ENCODE measurements at regions not wholly inside any gene's neighbourhood (a gene's known extent, or its start where the extent isn't known, plus 50 kb on each side); places are given as distances from the start of the nearest gene placed in this dataset.

GRCh38 chr20:52779125-52779524 lies 193.0 kb upstream of the TSHZ2 start:
- DNase-seq (ENCODE audit: low read depth in 2 of 2), result no peak

GRCh38 chr20:52777171-52777570 lies 195.0 kb upstream of the TSHZ2 start:
- no peak for DNase-seq (ENCODE audit: low read depth in 2 of 2)

- no peak for DNase-seq (ENCODE audit: low read depth in 2 of 2)
Observed at GRCh38 chr20:52775786-52776185, 196.4 kb upstream of the TSHZ2 start.

GRCh38 chr20:52768694-52769093 lies 203.5 kb upstream of the TSHZ2 start:
- no peak for DNase-seq (ENCODE audit: low read depth in 2 of 2)

- no peak for DNase-seq (ENCODE audit: low read depth in 2 of 2)
Observed at GRCh38 chr20:52766645-52767435, 205.3 kb upstream of the TSHZ2 start.

GRCh38 chr20:52763321-52763853 lies 208.8 kb upstream of the TSHZ2 start:
- DNase-seq (ENCODE audit: low read depth in 2 of 2), result no peak

GRCh38 chr20:52761867-52762266 lies 210.3 kb upstream of the TSHZ2 start:
- DNase-seq (ENCODE audit: low read depth in 2 of 2), result no peak

- no peak for DNase-seq (ENCODE audit: low read depth in 2 of 2)
Observed at GRCh38 chr20:52760791-52761190, 211.4 kb upstream of the TSHZ2 start.

- no peak for DNase-seq (ENCODE audit: low read depth in 2 of 2)
Observed at GRCh38 chr20:52757411-52757810, 214.7 kb upstream of the TSHZ2 start.

- no peak for DNase-seq (ENCODE audit: low read depth in 2 of 2)
Observed at GRCh38 chr20:52755744-52756143, 216.4 kb upstream of the TSHZ2 start.

GRCh38 chr20:52754366-52754765 lies 217.8 kb upstream of the TSHZ2 start:
- DNase-seq (ENCODE audit: low read depth in 2 of 2), result no peak

- DNase-seq (ENCODE audit: low read depth in 2 of 2), result no peak
Observed at GRCh38 chr20:52752023-52752422, 220.1 kb upstream of the TSHZ2 start.

GRCh38 chr20:52751571-52751970 lies 220.6 kb upstream of the TSHZ2 start:
- no peak for DNase-seq (ENCODE audit: low read depth in 2 of 2)

- DNase-seq (ENCODE audit: low read depth in 2 of 2), result no peak
Observed at GRCh38 chr20:52749938-52750337, 222.2 kb upstream of the TSHZ2 start.

- DNase-seq (ENCODE audit: low read depth in 2 of 2), result no peak
Observed at GRCh38 chr20:52748990-52749389, 223.2 kb upstream of the TSHZ2 start.

- DNase-seq (ENCODE audit: low read depth in 2 of 2), result no peak
Observed at GRCh38 chr20:52748285-52748932, 223.7 kb upstream of the TSHZ2 start.

GRCh38 chr20:52747845-52748284 lies 224.3 kb upstream of the TSHZ2 start:
- no peak for DNase-seq (ENCODE audit: low read depth in 2 of 2)

GRCh38 chr20:52746770-52747169 lies 225.4 kb upstream of the TSHZ2 start:
- no peak for DNase-seq (ENCODE audit: low read depth in 2 of 2)

- no peak for DNase-seq (ENCODE audit: low read depth in 2 of 2)
Observed at GRCh38 chr20:52746190-52746589, 226.0 kb upstream of the TSHZ2 start.

- no peak for DNase-seq (ENCODE audit: low read depth in 2 of 2)
Observed at GRCh38 chr20:52744441-52744840, 227.7 kb upstream of the TSHZ2 start.

GRCh38 chr20:52738081-52738480 lies 234.1 kb upstream of the TSHZ2 start:
- DNase-seq (ENCODE audit: low read depth in 2 of 2), result no peak

GRCh38 chr20:52736507-52736906 lies 235.7 kb upstream of the TSHZ2 start:
- DNase-seq (ENCODE audit: low read depth in 2 of 2), result no peak

- DNase-seq (ENCODE audit: low read depth in 2 of 2), result no peak
Observed at GRCh38 chr20:52731093-52731492, 241.1 kb upstream of the TSHZ2 start.

Measured in stimulated activated CD8-positive, alpha-beta memory T cell treated with anti-CD3 and anti-CD28 coated beads, Interleukin-7, amount 100 ng/mL, for 4 hours (primary cell).